GM12872 (cell line): ENCODE measurements at regions not wholly inside any gene's neighbourhood (a gene's known extent, or its start where the extent isn't known, plus 50 kb on each side); places are given as distances from the start of the nearest gene placed in this dataset.

Experiments
- TF ChIP-seq, protein P1 (sequence below): IDR thresholded peaks from 3 replicates; pipeline ENCODE4 v1.5.1; 2011; ENCODE audit warnings: low read depth, mild to moderate bottlenecking, low read length, moderate library complexity; ENCODE audit not compliant: insufficient read depth

- TF ChIP-seq, protein P1, sequence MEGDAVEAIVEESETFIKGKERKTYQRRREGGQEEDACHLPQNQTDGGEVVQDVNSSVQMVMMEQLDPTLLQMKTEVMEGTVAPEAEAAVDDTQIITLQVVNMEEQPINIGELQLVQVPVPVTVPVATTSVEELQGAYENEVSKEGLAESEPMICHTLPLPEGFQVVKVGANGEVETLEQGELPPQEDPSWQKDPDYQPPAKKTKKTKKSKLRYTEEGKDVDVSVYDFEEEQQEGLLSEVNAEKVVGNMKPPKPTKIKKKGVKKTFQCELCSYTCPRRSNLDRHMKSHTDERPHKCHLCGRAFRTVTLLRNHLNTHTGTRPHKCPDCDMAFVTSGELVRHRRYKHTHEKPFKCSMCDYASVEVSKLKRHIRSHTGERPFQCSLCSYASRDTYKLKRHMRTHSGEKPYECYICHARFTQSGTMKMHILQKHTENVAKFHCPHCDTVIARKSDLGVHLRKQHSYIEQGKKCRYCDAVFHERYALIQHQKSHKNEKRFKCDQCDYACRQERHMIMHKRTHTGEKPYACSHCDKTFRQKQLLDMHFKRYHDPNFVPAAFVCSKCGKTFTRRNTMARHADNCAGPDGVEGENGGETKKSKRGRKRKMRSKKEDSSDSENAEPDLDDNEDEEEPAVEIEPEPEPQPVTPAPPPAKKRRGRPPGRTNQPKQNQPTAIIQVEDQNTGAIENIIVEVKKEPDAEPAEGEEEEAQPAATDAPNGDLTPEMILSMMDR, result no peak
Observed at GRCh38 chr3:74210739-74211138, 403.7 kb downstream of the CNTN3 start.

- TF ChIP-seq, protein P1, result no peak
Observed at GRCh38 chr3:74200952-74201351, 413.5 kb downstream of the CNTN3 start.

DNA sequence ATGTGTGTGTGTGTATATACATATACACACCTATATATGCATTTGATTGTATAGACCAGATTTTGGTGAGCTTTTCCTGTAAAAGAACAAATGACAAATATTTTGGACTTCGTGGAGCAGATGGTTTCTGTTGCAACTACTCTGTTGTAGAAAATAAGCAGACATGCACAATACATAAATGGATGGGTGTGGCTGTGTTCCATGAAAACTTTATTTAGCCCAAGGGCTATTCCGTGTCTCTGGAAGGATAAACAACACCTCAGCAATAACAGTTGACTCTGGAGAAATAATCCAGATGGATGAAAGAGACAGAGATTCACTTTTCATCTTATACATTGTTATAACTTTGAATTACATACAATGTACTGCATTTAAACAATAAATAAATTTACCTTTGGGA is 441.4 kb downstream of the CNTN3 start:
- TF ChIP-seq, protein P1, result no peak

GRCh38 chr3:74167926-74168325 is 446.5 kb downstream of the CNTN3 start:
- TF ChIP-seq, protein P1, result no peak

GRCh38 chr3:74165211-74165610 is 449.2 kb downstream of the CNTN3 start:
- TF ChIP-seq, protein P1, result no peak

DNA sequence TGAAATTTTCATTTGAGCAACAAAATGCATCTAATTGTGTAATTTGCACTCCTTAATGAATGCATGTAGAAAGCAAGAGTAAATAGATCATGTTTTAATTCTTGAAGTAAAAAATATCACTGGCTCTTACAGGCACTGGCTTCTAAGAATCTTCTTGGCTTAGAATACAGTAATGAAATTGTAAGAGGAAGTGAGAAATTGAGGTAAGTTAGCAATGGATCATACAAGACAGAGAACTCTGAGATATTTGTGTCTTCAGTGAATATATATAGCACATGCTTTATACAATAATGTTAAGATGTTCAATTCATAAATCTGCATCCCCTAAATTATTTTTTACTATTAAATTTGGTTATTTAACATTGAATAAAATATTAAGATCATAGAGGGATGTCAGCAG is 465.0 kb downstream of the CNTN3 start:
- TF ChIP-seq, protein P1, result no peak

DNA sequence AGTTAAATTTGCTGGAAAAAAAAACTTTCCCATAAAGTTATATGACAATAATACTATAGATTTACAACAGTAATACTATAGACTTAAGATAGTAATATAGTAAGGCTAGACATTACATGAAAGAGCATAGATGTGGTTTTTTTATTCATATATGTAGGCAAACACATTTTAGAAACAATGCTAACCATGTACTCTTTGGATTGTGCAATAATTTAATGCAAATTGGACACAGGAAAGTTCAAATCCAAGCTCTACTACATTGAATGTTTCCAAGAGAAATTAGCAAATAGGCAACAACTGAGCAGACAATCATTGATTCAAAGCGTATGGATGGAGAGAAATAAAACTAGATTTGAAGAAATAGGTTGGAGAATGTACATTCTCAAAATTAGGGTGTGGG is 469.2 kb downstream of the CNTN3 start:
- TF ChIP-seq, protein P1, result no peak

- TF ChIP-seq, protein P1, result no peak
Observed at GRCh38 chr3:74139648-74140047, 474.8 kb downstream of the CNTN3 start.
